ENCODE measurements at regions not wholly inside any gene's neighbourhood (a gene's known extent, or its start where the extent isn't known, plus 50 kb on each side); places are given as distances from the start of the nearest gene placed in this dataset.
"Not testable (repeated sequence)": the region's sequence is repeated elsewhere in the genome, so short reads cannot be mapped to it uniquely, and the experiment has no call there.

DNA sequence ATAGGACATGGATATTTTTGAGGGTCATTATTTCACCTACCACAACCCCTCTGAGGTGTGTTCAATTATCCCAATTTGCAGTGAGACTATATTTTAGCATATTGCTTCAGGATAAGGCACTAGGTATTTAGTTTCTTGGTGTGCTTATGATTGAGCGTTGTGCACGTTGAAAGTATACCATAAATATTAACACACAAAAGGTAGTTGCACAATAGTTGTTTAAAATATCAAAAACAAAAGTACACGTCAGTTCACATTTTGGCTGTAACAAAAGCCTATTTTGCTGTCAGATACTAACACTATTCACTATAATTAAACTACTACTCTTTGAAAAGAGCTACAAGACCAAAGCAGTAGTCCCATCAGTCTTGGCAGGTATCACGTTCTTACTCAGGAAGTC is 367.5 kb downstream of the DSC3 start:
- in situ Hi-C loops (cut with HindIII; ENCODE audit: low pct_ligation_motif_present, low pct_unique_long_range_greater_than_20kb, low sequenced_read_pairs) = no loop called here
- DNase-seq = no peak

DNA sequence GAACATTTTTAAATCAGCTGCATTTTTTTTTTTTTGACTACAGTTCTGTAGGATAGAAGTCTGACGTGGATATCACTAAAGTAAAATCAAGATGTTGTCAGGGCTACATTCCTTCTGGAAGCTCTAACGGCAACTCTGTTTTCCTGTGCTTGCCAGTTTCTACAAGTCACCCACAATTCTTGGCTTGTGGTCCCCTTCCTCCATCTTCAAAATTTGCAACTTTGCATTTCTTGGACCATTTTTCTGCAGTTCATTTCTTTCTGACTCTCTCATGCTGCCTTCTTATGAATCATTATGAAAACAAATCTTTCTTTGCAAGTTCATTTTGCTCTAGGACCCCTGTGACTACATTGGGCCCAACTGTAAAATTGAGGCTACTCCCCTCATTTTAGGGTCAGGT is 367.9 kb downstream of the DSC3 start:
- DNase-seq = no peak

DNA sequence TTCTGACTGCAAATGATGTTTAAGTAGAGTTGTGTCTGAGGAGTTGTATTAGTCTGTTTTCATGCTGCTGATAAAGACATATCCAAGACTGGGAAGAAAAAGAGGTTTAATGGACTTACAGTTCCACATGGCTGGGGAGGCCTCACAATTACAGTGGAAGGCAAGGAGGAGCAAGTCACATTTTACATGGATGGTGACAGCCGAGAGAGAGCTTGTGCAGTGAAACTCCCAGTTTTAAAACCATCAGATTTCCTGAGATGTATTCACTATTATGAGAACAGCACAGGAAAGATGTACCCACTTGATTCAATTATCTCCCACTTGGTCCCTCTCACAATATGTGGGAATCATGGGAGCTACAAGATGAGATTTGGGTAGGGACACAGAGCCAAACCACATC is 370.1 kb downstream of the DSC3 start:
- DNase-seq; in situ Hi-C loops (cut with HindIII; ENCODE audit: low pct_ligation_motif_present, low pct_unique_long_range_greater_than_20kb, low sequenced_read_pairs): not testable (repeated sequence)

More for the DNA sequence above, 367.9 kb downstream of the DSC3 start:
- in situ Hi-C loops (cut with HindIII; ENCODE audit: low pct_ligation_motif_present, low pct_unique_long_range_greater_than_20kb, low sequenced_read_pairs) = no loop called here

DNA sequence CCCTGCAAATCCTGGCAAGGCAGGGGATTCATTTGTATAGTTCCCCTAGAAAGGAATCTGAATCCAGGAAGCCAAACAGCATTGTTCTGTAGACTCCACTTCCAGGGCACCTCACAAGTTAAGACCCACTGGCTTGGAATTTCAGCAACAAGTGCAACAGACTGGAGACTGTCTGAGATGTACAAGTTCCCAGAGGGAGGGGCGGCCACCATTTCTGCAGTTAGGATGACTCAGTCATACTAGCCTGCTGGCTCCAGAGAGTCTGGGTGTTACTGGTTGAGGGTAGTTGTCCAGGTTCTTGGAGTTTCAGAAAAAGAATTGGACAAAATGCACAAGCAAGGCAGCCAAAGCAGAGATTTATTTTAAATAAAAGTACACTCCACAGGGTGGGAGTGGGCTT is 384.2 kb downstream of the DSC3 start:
- in situ Hi-C loops (cut with HindIII; ENCODE audit: low pct_ligation_motif_present, low pct_unique_long_range_greater_than_20kb, low sequenced_read_pairs) = no loop called here
- DNase-seq = no peak

DNA sequence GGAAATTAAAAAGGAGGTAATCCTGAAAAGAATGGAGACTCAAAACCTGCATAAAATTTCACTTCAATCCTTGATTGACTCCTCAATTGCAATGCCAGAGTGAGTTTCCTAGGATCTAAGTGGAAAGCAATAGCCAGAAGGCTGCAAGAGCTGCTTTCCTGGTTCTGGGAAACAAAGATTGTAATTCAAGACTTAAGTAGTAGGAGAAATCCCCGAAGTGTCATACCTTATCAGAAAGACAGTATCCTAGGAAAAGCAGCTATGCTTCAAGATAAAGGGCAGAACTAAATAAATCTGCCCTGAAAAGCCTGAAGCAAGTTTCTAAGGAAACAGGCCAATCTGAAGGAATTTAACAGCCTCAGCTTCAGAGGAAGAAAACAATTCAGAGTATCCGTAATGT is 390.2 kb downstream of the DSC3 start:
- DNase-seq = no peak
- in situ Hi-C loops (cut with HindIII; ENCODE audit: low pct_ligation_motif_present, low pct_unique_long_range_greater_than_20kb, low sequenced_read_pairs) = no loop called here

DNA sequence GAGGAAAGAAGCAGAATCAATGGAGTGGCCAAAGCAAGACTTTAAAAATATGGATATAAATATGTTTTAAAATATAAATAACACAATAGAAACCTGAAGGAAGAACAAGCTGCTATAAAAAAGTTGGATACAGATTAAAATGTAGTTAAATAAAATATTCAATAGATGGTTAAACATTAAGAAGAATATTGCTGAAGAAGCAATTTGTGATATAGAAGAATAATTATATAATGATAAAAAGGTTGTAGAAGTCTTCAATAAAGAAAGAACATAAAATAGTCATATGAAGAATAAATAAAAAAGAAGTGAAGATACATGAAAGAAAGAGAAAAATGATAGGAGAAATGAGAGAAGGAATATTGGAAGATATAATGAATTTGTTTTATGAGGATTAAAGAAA is 392.0 kb downstream of the DSC3 start:
- in situ Hi-C loops (cut with HindIII; ENCODE audit: low pct_ligation_motif_present, low pct_unique_long_range_greater_than_20kb, low sequenced_read_pairs) = no loop called here
- DNase-seq = no peak

DNA sequence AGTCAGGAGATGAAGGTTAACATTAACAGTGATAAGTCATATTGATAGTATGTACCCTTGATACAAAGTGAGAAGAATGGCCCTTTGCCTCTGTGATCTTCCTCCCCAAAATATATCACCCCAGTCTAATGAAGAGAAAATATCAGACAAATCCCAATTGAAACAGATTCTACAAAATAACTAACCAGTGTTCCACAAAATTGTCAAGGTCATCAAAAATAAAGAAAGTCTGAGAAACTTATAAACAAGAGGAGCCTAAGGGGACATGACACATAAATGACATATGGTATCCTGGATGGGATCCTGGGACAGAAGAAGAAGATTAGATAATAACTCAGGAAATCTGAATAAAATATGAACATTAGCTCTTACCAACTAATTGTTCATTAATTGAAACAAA is 398.4 kb downstream of the DSC3 start:
- DNase-seq = no peak
- in situ Hi-C loops (cut with HindIII; ENCODE audit: low pct_ligation_motif_present, low pct_unique_long_range_greater_than_20kb, low sequenced_read_pairs) = no loop called here

DNA sequence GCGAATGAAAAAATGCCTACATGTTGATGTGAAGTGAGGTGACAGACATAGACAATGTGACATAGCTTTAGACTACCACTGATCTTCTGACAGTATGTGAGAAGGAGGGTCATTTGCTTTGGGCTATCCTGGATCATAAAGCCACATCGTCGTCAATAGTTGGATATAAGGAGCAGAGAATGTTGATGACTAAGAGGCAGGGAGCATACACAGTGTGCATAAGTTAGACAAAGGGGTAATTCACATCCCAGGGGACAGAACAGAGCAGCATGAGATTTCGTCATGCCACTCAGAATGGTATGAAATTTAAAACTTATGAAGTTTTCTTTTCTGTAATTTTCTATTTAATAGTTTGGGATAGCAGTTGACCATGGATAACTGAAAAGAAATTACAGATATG is 403.2 kb downstream of the DSC3 start:
- in situ Hi-C loops (cut with HindIII; ENCODE audit: low pct_ligation_motif_present, low pct_unique_long_range_greater_than_20kb, low sequenced_read_pairs) = no loop called here
- DNase-seq = no peak

DNA sequence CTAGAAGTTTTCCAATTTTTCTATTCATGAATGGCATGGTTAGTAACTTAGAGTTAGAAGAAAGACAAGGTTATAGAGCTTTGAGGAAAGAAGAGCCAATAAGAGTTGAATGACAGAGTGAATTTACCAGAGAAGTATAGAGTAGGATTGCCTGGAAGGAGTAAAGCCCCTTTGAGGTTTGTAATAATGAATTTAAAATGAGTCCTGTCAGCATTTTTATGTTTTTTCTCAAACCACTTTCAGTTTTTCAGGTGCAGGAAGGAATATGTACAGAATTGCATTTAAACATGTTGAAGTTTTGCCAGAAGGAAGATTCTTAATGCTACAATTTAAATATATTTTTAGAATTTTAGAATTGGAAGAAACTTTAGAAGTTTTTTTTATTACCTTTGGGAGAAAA is 408.3 kb downstream of the DSC3 start:
- in situ Hi-C loops (cut with HindIII; ENCODE audit: low pct_ligation_motif_present, low pct_unique_long_range_greater_than_20kb, low sequenced_read_pairs) = no loop called here
- no peak for DNase-seq

DNA sequence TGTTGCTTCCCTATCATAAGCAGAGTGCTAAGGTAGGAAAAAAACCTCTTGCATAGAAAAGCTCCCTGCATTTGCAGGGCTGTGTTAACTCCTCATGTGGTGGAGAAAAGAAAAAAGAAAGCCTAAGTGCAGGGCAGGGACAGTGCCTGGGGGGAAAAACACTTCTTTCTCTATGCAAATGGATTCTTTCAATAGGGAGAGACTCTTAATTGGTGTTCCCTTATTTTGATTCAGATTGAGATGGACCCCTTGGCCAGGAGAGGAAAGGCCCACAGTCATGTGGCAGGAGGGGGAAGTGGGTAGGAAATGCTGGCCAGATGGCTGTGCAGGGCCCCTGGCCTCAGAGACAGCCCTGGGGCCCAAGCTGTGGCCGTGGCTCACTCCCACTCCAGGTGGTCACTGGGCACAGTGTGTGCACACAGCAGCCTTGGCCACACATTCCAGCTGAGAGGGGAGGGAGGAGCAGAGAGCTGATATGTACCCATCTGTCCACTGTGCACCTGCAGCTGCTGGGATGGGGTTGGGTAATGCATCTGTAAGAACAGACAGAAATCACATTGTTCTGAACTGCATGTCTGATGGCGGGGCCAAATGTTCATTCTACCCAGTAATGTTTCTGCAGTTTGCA is 410.4 kb downstream of the DSC3 start:
- in situ Hi-C loops (cut with HindIII; ENCODE audit: low pct_ligation_motif_present, low pct_unique_long_range_greater_than_20kb, low sequenced_read_pairs) = no loop called here
- no peak for DNase-seq

DNA sequence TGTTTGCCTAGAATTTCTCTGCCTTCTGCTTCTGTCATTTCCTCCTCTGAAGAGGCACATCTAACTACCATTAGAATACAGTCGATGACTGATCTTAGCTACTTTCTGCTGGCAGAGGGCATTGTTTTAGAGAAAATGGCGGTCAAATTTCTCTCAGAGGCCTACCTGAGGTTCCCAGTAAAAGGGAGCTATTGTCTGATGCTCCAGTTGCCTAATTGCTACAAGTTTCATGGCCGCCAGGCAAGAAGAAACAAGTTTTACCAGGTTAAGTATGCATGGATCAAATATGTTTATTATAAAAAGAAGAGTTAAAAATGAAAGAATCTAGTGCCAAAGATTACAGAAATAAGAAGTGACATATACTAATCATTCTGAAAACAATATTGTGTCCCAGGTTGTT is 416.6 kb downstream of the DSC3 start:
- no peak for DNase-seq
- in situ Hi-C loops (cut with HindIII; ENCODE audit: low pct_ligation_motif_present, low pct_unique_long_range_greater_than_20kb, low sequenced_read_pairs) = no loop called here

DNA sequence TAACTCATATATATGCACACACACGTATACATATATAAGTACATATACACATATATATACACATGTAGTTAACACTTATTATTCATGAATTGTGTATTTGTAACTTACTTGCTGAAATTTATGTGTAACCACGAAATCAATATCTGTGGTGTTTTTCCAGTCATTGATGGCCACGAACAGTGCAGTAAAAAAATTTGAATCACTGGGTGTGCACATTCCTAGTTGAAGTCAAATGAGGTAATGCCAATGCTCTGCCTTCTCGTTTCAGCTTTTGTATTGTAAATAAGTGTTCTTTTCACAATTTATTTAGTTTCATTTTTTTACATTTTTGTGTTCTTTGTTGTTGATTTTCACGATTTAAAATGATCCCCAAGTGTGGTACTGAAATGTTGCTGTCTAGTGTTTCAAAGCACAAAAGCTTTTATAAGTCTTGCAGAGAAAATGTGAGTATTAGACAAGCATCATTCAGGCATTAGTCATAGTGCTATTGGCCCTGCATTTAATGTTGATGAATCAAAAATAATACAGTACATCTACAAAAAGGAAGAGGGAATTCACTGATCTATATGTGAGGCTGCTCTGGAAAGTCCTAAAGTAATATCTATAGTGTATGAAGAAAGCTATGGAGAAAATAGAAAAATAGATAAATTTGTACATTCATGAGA is 419.0 kb downstream of the DSC3 start:
- DNase-seq = no peak
- in situ Hi-C loops (cut with HindIII; ENCODE audit: low pct_ligation_motif_present, low pct_unique_long_range_greater_than_20kb, low sequenced_read_pairs) = no loop called here

DNA sequence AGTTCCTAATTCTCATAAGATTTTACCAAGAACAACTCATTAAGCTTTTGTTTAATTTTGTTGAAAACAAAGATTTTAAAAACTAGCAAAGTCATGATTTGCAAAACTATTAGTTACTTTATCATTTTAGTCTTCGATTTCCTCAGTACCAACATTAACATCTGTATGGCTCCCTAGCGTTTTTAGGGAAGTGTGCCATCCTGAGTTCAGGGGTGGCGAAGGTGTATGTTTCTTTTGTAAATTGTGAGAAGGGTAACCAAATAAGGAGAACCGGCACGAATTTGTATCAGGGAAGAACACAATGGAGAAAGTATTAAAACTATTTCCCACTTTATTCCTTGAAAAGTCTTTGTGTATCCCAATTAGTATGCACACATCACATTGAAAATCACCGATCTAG is 419.9 kb downstream of the DSC3 start:
- in situ Hi-C loops (cut with HindIII; ENCODE audit: low pct_ligation_motif_present, low pct_unique_long_range_greater_than_20kb, low sequenced_read_pairs) = no loop called here
- no peak for DNase-seq

DNA sequence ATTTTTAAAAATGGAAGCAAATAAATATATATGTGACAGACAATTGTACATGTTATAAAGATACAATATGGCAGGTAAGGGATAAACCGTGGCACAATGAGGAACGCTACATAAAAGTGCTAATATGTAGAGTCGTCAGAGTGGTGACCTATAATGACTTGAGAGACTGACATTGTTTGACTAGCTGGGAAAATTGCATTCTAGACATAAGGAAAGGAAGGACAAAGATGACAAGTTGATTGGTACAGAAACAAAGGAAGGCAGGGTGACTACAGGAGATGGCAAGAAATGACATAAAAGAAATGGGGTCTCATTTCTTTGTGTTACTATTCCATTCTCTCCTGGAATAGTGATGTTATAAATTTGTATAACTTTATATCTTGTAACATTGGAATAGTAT is 420.4 kb downstream of the DSC3 start:
- no peak for DNase-seq
- in situ Hi-C loops (cut with HindIII; ENCODE audit: low pct_ligation_motif_present, low pct_unique_long_range_greater_than_20kb, low sequenced_read_pairs) = no loop called here

DNA sequence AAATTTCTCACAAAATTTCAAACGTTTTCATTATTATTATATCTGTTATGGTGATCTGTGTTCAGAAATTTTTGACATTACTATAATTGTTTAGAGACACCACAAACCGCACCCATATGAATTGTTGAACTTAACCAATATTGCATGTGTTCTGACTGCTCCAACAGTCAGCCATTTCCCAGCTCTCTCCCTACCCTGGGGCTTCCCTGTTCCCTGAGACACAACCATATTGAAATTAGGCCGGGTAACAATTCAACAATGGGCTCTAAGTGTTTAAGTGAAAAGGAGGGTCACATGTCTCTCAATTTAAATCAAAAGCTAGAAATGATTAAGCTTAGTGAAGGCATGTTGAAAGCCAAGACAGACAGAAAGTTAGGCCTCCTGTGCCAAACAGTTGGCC is 424.0 kb downstream of the DSC3 start:
- in situ Hi-C loops (cut with HindIII; ENCODE audit: low pct_ligation_motif_present, low pct_unique_long_range_greater_than_20kb, low sequenced_read_pairs) = no loop called here
- DNase-seq = no peak

DNA sequence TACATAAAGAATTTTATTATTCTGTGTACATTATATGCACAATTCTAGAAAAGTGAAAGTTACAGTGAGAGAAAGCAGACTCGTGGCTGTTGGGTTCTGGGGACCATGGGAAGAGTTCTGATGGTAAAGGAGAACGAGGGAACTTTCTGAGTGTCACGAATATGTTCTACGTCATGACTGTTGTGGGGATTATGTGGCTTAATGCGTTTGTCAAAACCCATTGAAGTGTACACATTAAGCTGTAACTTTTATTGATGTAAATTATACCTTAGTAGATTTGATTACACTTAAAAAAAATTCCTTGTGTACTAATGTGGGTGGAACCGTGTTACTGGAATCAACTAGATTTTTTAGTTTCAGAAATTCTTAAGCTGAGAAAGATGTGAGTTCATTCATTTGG is 426.1 kb downstream of the DSC3 start:
- in situ Hi-C loops (cut with HindIII; ENCODE audit: low pct_ligation_motif_present, low pct_unique_long_range_greater_than_20kb, low sequenced_read_pairs) = no loop called here
- DNase-seq = no peak

DNA sequence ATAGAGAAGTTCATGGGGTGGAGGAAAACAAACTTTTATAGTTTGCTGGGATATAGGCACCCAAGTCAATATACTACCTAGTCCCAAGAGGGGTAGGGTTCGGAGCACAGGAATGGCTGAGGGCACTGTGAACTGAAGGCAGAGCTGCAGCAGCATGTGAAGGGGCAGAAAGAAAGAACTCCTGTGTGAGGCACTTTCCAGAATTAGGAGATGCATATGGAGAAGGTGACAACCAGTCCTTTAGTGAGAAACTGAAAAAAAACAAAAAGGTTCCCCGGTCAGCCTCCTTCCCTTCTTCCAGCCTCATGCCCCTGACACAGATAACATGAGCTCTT is 429.1 kb downstream of the DSC3 start:
- in situ Hi-C loops (cut with HindIII; ENCODE audit: low pct_ligation_motif_present, low pct_unique_long_range_greater_than_20kb, low sequenced_read_pairs) = no loop called here
- no peak for DNase-seq

DNA sequence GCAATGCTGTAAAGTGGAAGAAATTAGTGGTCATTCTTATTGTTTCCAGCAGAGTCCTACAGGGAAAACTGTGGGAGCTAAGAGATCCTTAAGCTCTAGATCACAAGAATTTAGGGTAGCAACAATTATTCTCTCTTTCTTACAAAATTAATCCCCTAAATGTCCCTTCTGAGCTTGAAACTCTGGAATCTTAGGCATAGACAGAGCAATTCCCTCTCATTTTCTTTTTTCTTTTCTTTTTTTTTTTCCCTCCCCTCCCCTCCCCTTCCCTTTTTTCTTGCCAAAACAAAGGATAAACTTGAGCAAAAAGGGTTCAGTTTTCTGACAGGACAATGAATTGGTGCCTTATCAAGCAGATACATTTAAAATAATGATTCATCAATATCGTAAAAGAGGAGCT is 441.0 kb downstream of the DSC3 start:
- no peak for DNase-seq
- in situ Hi-C loops (cut with HindIII; ENCODE audit: low pct_ligation_motif_present, low pct_unique_long_range_greater_than_20kb, low sequenced_read_pairs) = no loop called here

DNA sequence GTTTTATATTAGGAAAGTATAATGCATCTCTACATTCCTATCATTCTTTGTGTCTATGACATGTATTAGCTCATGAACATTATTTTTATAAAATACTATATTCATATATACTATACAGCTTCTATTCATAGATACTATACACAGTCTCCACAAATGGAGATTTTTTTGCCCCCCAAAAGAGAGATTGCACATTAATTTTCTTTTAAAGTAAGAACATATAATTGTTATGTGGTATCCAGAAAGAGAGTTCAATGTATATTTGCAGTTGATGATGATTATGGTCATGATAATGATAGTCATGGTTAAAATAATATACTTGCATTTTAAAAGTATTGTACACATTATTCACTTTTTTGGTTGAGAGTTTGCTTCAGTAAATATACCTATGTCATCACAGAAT is 445.3 kb downstream of the DSC3 start:
- DNase-seq = no peak
- in situ Hi-C loops (cut with HindIII; ENCODE audit: low pct_ligation_motif_present, low pct_unique_long_range_greater_than_20kb, low sequenced_read_pairs) = no loop called here

DNA sequence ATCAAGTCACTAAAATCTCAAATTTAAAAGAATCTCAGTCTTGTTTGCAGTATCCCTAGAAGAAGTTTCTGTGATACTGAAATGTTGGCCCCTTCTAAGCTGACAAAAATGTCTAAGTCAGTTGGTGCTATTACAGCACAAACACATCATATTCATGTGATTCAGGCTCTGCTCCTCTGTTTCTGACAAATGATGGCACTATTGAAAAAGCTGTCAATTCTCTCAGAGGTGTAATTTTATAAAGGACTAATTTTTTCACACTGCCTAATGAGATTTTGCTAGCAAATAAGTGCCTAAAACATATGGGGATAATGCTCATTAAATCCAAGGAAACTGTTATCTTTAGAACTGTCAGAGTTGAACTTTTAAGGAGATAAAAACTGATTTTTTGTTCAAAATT is 445.9 kb downstream of the DSC3 start:
- in situ Hi-C loops (cut with HindIII; ENCODE audit: low pct_ligation_motif_present, low pct_unique_long_range_greater_than_20kb, low sequenced_read_pairs) = no loop called here
- no peak for DNase-seq

DNA sequence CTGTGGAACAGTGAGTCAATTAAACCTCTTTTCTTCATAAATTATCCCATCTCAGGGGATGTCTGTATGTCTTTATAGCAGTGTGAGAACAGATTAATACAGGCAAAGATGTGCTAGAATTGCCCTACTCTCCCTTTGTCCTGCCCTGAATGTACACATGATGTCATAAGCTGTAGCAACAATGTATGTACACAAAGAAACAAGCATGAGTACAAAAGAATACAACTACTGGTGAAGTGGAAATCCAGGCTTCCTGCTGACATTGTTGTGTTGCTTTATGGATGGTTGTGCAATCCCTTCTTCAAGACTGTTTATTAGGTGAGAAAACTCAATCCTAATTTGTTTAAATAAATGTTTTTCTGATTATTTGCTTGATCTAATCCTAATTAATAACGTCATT is 446.6 kb downstream of the DSC3 start:
- in situ Hi-C loops (cut with HindIII; ENCODE audit: low pct_ligation_motif_present, low pct_unique_long_range_greater_than_20kb, low sequenced_read_pairs) = no loop called here

More for the DNA sequence above, 446.6 kb downstream of the DSC3 start:
- no peak for DNase-seq

All from ACHN (cell line).